ENCODE measurements at regions not wholly inside any gene's neighbourhood (a gene's known extent, or its start where the extent isn't known, plus 50 kb on each side); places are given as distances from the start of the nearest gene placed in this dataset.

GRCh38 chr3:30437171-30437601 is 169.2 kb upstream of the TGFBR2 start:
- DNase-seq (ENCODE audit: low spot score) = no peak

GRCh38 chr3:30438126-30438525 is 168.3 kb upstream of the TGFBR2 start:
- no peak for DNase-seq (ENCODE audit: low spot score)
- intact Hi-C loops (cut with DNase I) = no loop called here
- TF ChIP-seq POLR2AphosphoS5 (IDR thresholded peaks at IDR 0.05) = no peak
- TF ChIP-seq CTCF (IDR thresholded peaks at IDR 0.05) = no peak
- no peak for TF ChIP-seq POLR2A (IDR thresholded peaks at IDR 0.05)
- WGBS = 92% methylated on average over 2 of the region's 2 CpGs
- H3K4me3 ChIP-seq = no peak overlapping the region
- no peaks in the 10 kb centered on the region for H3K27me3 ChIP-seq (replicated peaks; ENCODE audit: insufficient read depth)
- no peak overlapping the region for H3K27ac ChIP-seq
- H3K9me3 ChIP-seq = no peaks in the 10 kb centered on the region
- H3K36me3 ChIP-seq = no peaks in the 10 kb centered on the region
- no peaks in the 10 kb centered on the region for H3K4me1 ChIP-seq (replicated peaks)

More at GRCh38 chr3:30437171-30437601, 169.2 kb upstream of the TGFBR2 start:
- intact Hi-C loops (cut with DNase I) = no loop called here
- Histone ChIP-seq H3K4me1 (replicated peaks) (no peaks in the 10 kb centered on the region), H3K36me3 (no peaks in the 10 kb centered on the region), H3K27ac (peak overlapping the region in 1 of 2 donors; percentile 33), H3K27me3 (replicated peaks; ENCODE audit: insufficient read depth) (no peaks in the 10 kb centered on the region), H3K4me3 (no peak overlapping the region), H3K9me3 (no peaks in the 10 kb centered on the region)
- TF ChIP-seq POLR2AphosphoS5 (IDR thresholded peaks at IDR 0.05) (no peak), POLR2A (IDR thresholded peaks at IDR 0.05) (no peak), CTCF (IDR thresholded peaks at IDR 0.05) (no peak)
- WGBS = 55% methylated on average over 4 of the region's 4 CpGs

GRCh38 chr3:30439451-30440053 is 166.8 kb upstream of the TGFBR2 start:
- intact Hi-C loops (cut with DNase I) = loop anchor here (2.0 to 5.0 kb wide), 3 partner anchors 79 to 243 kb away; partner anchors contain the start of gene TGFBR2
- DNase-seq (ENCODE audit: low spot score) = no peak
- Histone ChIP-seq H3K4me3 (no peak overlapping the region), H3K4me1 (replicated peaks) (no peaks in the 10 kb centered on the region), H3K27me3 (replicated peaks; ENCODE audit: insufficient read depth) (no peaks in the 10 kb centered on the region), H3K27ac (peak overlapping the region in 1 of 2 donors; percentile 44), H3K36me3 (no peaks in the 10 kb centered on the region), H3K9me3 (no peaks in the 10 kb centered on the region)
- no peak for TF ChIP-seq CTCF (IDR thresholded peaks at IDR 0.05)
- TF ChIP-seq POLR2AphosphoS5 (IDR thresholded peaks at IDR 0.05) = no peak
- no peak for TF ChIP-seq POLR2A (IDR thresholded peaks at IDR 0.05)
- 81% methylated on average over 9 of the region's 9 CpGs for WGBS

GRCh38 chr3:30440147-30440604 is 166.2 kb upstream of the TGFBR2 start:
- Histone ChIP-seq H3K36me3 (no peaks in the 10 kb centered on the region), H3K4me1 (replicated peaks) (no peaks in the 10 kb centered on the region), H3K27ac (peak overlapping the region; percentile 12 to 44), H3K27me3 (replicated peaks; ENCODE audit: insufficient read depth) (no peaks in the 10 kb centered on the region), H3K4me3 (no peak overlapping the region), H3K9me3 (no peaks in the 10 kb centered on the region)
- TF ChIP-seq CTCF (IDR thresholded peaks at IDR 0.05) (no peak), POLR2AphosphoS5 (IDR thresholded peaks at IDR 0.05) (no peak), POLR2A (IDR thresholded peaks at IDR 0.05) (no peak)
- intact Hi-C loops (cut with DNase I) = loop anchor here (2.0 to 5.0 kb wide), 3 partner anchors 79 to 242 kb away; partner anchors contain the start of gene TGFBR2
- WGBS = 30% methylated on average over 2 of the region's 2 CpGs
- DNase-seq (ENCODE audit: low spot score) = no peak

- Histone ChIP-seq H3K4me1 (replicated peaks) (no peaks in the 10 kb centered on the region), H3K36me3 (no peaks in the 10 kb centered on the region), H3K9me3 (no peaks in the 10 kb centered on the region), H3K27ac (peak overlapping the region; percentile 12 to 44), H3K27me3 (replicated peaks; ENCODE audit: insufficient read depth) (no peaks in the 10 kb centered on the region), H3K4me3 (no peak overlapping the region)
- DNase-seq (ENCODE audit: low spot score) = peak; percentile 32
- TF ChIP-seq POLR2AphosphoS5 (IDR thresholded peaks at IDR 0.05) (peak; percentile 70), POLR2A (IDR thresholded peaks at IDR 0.05) (no peak)
- intact Hi-C loops (cut with DNase I) = loop anchor here (2.0 to 5.0 kb wide), 3 partner anchors 78 to 241 kb away; partner anchors contain the start of gene TGFBR2
- WGBS = 16% methylated on average over 3 of the region's 3 CpGs
Measured at GRCh38 chr3:30440880-30441279, 165.5 kb upstream of the TGFBR2 start.
